ENCODE measurements at regions not wholly inside any gene's neighbourhood (a gene's known extent, or its start where the extent isn't known, plus 50 kb on each side); places are given as distances from the start of the nearest gene placed in this dataset.

DNA sequence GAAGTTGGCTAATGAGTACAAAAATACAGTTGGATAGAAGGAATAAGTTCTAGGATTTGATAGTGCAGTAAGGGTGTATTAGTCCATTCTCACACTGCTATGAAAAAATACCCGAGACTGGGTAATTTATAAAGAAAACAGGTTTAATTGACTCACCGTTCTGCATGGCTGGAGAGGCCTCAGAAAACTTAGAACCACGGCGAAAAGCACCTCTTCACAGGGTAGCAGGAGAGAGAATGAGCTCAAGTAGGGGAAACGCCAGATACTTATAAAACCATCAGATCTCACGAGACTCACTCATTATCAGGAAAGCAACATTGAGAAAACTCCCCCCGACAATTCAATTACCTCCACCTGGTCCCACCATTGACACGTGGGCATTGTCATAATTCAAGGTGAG, 483.3 kb downstream of the TUSC7 start:
- H3K27ac ChIP-seq (ENCODE audit: low read depth) = no peak overlapping the region
- no peaks in the 10 kb centered on the region for H3K36me3 Mint-ChIP-seq (ENCODE audit: low read depth)
- H3K4me1 Mint-ChIP-seq = no peaks in the 10 kb centered on the region

More for the DNA sequence above, 483.3 kb downstream of the TUSC7 start:
- no peaks in the 10 kb centered on the region for H3F3A ChIP-seq (replicated peaks; ENCODE audit: low read depth)
- H3K4me3 Mint-ChIP-seq = no peak overlapping the region
- H3K4me2 ChIP-seq = no peak overlapping the region
- no peak overlapping the region for H3K4me3 ChIP-seq
- ATAC-seq = no peak
- no peaks in the 10 kb centered on the region for H3K9me2 ChIP-seq (ENCODE audit: insufficient read depth)
- H2AFZ ChIP-seq = no peak overlapping the region
- no peaks in the 10 kb centered on the region for H3K36me3 ChIP-seq (ENCODE audit: insufficient read depth)
- no peak overlapping the region; the same call in 1 of the 2 replicates for H3K27ac Mint-ChIP-seq
- DNase-seq (ENCODE audit: low spot score) = no peak
- H4K20me1 ChIP-seq (replicated peaks; ENCODE audit: insufficient read depth) = no peaks in the 10 kb centered on the region
- no peaks in the 10 kb centered on the region for H3K9me3 Mint-ChIP-seq
- no peaks in the 10 kb centered on the region for H3K79me2 ChIP-seq (replicated peaks; ENCODE audit: insufficient read depth)
- H3K27me3 ChIP-seq (ENCODE audit: insufficient read depth) = no peaks in the 10 kb centered on the region
- H3K4me1 ChIP-seq (ENCODE audit: insufficient read depth) = no peaks in the 10 kb centered on the region
- no peaks in the 10 kb centered on the region for H3K27me3 Mint-ChIP-seq (ENCODE audit: insufficient read depth, low read depth, poor library complexity)
- no peak for TF ChIP-seq POLR2AphosphoS5 (IDR thresholded peaks at IDR 0.05; ENCODE audit: low read depth)
- no peak for TF ChIP-seq CREB1 (CRISPR knock-in tag; IDR thresholded peaks at IDR 0.05; ENCODE audit: low read depth)
- no peak for TF ChIP-seq ZNF462 (CRISPR knock-in tag; IDR thresholded peaks at IDR 0.05)
- no peak for TF ChIP-seq ZNF331 (CRISPR knock-in tag; IDR thresholded peaks at IDR 0.05; ENCODE audit: low read depth)
- TF ChIP-seq EZH2phosphoT487 (IDR thresholded peaks at IDR 0.05; ENCODE audit: unreplicated experiment) = no peak
- TF ChIP-seq, protein P1, sequence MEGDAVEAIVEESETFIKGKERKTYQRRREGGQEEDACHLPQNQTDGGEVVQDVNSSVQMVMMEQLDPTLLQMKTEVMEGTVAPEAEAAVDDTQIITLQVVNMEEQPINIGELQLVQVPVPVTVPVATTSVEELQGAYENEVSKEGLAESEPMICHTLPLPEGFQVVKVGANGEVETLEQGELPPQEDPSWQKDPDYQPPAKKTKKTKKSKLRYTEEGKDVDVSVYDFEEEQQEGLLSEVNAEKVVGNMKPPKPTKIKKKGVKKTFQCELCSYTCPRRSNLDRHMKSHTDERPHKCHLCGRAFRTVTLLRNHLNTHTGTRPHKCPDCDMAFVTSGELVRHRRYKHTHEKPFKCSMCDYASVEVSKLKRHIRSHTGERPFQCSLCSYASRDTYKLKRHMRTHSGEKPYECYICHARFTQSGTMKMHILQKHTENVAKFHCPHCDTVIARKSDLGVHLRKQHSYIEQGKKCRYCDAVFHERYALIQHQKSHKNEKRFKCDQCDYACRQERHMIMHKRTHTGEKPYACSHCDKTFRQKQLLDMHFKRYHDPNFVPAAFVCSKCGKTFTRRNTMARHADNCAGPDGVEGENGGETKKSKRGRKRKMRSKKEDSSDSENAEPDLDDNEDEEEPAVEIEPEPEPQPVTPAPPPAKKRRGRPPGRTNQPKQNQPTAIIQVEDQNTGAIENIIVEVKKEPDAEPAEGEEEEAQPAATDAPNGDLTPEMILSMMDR (conservative IDR thresholded peaks at IDR 0.05; ENCODE audit: low read depth in 2 of 2) = no peak
- TF ChIP-seq ETS1 (IDR thresholded peaks at IDR 0.05) = no peak
- no peak for TF ChIP-seq EZH2 (IDR thresholded peaks at IDR 0.05; ENCODE audit: low read depth, unreplicated experiment)
- no peak for TF ChIP-seq NANOG (IDR thresholded peaks at IDR 0.05; ENCODE audit: borderline replicate concordance)

All from GM23338 (cell line).